Nephron progenitor cell (in vitro differentiated cells): ENCODE measurements at regions not wholly inside any gene's neighbourhood (a gene's known extent, or its start where the extent isn't known, plus 50 kb on each side); places are given as distances from the start of the nearest gene placed in this dataset.
"Not testable (repeated sequence)": the region's sequence is repeated elsewhere in the genome, so short reads cannot be mapped to it uniquely, and the experiment has no call there.

Experiments
- DNase-seq: peaks from one replicate; pipeline ENCODE4 v3.0.0; 2021
- H3K27ac Mint-ChIP-seq: 2 replicates; pipeline ENCODE4 v1.8.0; 2021; ENCODE audit warnings: mild to moderate bottlenecking, moderate library complexity, mixed read lengths
- H3K27me3 Mint-ChIP-seq: 2 replicates; pipeline ENCODE4 v1.8.0; 2021; ENCODE audit warnings: mild to moderate bottlenecking, low read depth, mixed read lengths; ENCODE audit not compliant: poor library complexity
- H3K36me3 Mint-ChIP-seq: 2 replicates; pipeline ENCODE4 v1.8.0; 2021; ENCODE audit warnings: low read depth, mixed read lengths
- H3K4me1 Mint-ChIP-seq: 2 replicates; pipeline ENCODE4 v1.8.0; 2021; ENCODE audit warnings: mixed read lengths
- H3K4me3 Mint-ChIP-seq: 2 replicates; pipeline ENCODE4 v1.8.0; 2021; ENCODE audit warnings: mild to moderate bottlenecking, moderate library complexity, mixed read lengths
- H3K9me3 Mint-ChIP-seq: 2 replicates; pipeline ENCODE4 v1.8.0; 2021; ENCODE audit warnings: mild to moderate bottlenecking, moderate library complexity, mixed read lengths
- TF ChIP-seq, protein P1 (sequence below): fragments of 200-600 bp; sonication (generic); IDR thresholded peaks from 2 replicates; pipeline ENCODE4 v1.5.0; 2021; ENCODE audit warnings: antibody characterized with exemption

DNA sequence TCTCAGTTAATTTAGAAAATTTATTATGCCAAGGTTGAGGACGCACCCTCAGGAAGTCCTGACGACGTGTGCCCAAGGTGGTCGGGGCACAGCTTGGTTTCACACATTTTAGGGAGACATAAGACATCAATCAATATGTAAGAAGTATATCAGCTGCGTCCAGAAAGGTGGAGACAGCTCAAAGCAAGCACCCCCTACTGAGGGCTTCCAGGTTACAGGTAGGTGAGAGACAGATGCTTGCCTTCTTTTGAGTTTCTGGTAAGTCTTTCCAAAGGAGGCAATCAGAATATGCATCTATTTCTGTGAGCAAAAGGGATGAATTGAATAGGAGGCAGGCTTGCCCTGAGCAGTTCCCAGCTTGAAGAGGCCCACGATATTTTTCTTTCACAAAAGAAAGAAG lies 614.3 kb downstream of the XPNPEP1 start:
- H3K36me3 Mint-ChIP-seq: no peaks in the 10 kb centered on the region
- no peaks in the 10 kb centered on the region for H3K9me3 Mint-ChIP-seq
- TF ChIP-seq, protein P1, sequence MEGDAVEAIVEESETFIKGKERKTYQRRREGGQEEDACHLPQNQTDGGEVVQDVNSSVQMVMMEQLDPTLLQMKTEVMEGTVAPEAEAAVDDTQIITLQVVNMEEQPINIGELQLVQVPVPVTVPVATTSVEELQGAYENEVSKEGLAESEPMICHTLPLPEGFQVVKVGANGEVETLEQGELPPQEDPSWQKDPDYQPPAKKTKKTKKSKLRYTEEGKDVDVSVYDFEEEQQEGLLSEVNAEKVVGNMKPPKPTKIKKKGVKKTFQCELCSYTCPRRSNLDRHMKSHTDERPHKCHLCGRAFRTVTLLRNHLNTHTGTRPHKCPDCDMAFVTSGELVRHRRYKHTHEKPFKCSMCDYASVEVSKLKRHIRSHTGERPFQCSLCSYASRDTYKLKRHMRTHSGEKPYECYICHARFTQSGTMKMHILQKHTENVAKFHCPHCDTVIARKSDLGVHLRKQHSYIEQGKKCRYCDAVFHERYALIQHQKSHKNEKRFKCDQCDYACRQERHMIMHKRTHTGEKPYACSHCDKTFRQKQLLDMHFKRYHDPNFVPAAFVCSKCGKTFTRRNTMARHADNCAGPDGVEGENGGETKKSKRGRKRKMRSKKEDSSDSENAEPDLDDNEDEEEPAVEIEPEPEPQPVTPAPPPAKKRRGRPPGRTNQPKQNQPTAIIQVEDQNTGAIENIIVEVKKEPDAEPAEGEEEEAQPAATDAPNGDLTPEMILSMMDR: no peak
- H3K27ac Mint-ChIP-seq: no peak overlapping the region
- DNase-seq: no peak
- no peak overlapping the region for H3K4me3 Mint-ChIP-seq
- H3K27me3 Mint-ChIP-seq: peaks cover 2% of the 10 kb centered on the region
- no peaks in the 10 kb centered on the region for H3K4me1 Mint-ChIP-seq

DNA sequence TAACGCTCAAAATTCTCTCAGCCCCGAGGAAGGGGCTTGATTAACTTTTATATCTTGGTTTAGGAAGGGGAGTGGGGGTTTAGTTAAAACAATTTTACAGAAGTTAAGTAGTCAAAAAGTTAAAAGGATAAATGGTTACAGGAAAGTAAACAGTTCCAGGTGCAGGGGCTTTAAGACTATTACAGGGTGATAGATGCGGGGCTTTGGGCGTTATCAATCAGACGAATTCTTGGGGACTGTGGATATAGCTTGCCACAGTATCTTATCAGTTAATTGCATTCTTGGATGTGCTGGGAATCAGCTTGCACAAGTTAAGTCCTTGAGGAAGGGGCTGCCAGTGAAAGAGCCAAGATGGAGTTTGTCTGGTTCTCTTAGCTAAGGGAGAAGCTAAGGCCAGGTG lies 616.2 kb downstream of the XPNPEP1 start:
- not testable (repeated sequence) for H3K9me3 Mint-ChIP-seq, H3K27me3 Mint-ChIP-seq, H3K4me3 Mint-ChIP-seq, H3K4me1 Mint-ChIP-seq, DNase-seq, H3K36me3 Mint-ChIP-seq
- peak overlapping the region; percentile 47 for H3K27ac Mint-ChIP-seq

DNA sequence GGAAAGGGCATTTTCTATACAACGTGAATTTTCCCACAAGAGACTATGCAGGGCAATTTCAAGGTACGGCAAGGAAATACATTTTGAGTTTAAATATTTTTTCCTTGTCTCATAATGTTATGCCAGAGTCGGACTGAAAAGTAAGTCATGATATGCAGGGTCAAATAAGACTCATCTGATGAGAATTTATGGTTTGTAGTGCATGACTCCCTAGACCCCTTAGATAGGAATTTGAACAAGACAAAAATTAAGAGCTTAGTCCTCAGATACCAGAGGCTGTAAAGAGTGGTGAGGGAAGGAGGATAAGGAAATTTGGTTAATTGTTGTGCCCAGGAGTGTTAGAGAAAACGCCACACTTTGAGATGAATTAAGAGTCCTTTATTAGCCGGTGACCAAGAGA lies 616.6 kb downstream of the XPNPEP1 start:
- no peak for DNase-seq
- H3K9me3 Mint-ChIP-seq: no peaks in the 10 kb centered on the region
- TF ChIP-seq, protein P1: no peak
- no peak overlapping the region for H3K4me3 Mint-ChIP-seq
- no peaks in the 10 kb centered on the region for H3K4me1 Mint-ChIP-seq
- H3K36me3 Mint-ChIP-seq: no peaks in the 10 kb centered on the region
- H3K27me3 Mint-ChIP-seq: peaks cover 2% of the 10 kb centered on the region
- H3K27ac Mint-ChIP-seq: peak overlapping the region; percentile 47

DNA sequence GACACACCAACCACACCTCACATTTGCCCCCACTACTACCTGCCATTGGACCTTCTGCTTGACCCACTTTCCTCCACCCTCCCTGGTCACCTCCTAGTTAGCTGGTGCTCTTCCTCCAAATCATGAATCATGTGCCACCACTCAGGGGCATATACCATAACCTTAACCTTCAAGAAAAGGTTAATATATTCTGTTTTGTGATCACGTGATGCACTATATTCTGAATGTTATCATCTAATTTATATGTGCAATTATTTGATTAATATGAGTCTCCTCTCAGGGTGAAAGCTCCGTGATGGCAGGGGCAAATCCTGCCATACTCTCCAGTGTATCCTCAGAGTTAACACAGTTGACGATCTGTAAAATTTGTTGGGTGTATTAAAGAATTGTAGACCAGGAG lies 635.5 kb downstream of the XPNPEP1 start:
- Mint-ChIP-seq H3K27ac (no peak overlapping the region), H3K4me3 (no peak overlapping the region), H3K27me3 (peaks cover 4% of the 10 kb centered on the region), H3K36me3 (no peaks in the 10 kb centered on the region), H3K4me1 (no peaks in the 10 kb centered on the region), H3K9me3 (no peaks in the 10 kb centered on the region)
- TF ChIP-seq, protein P1: no peak
- no peak for DNase-seq

DNA sequence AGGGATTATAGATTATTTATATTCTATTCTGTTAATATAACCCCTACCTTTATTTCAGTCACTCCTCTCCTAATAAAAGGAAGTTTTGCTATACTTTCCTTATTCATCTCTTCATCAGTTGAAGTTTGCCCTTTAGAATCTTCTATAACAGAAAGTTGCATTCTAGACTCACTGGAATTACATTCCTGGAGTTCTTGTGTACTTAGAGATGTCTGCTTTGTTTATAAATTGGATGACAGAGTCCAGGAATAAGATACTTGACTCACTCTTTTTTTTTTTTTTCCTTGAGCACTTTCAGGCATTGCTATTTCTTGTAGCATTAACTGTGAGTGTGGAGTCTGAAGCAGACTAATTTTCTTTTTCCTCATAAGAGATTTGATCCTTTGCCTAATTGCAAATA lies 640.8 kb downstream of the XPNPEP1 start:
- H3K27ac Mint-ChIP-seq: no peak overlapping the region
- H3K9me3 Mint-ChIP-seq: no peaks in the 10 kb centered on the region
- H3K27me3 Mint-ChIP-seq: peaks cover 7% of the 10 kb centered on the region
- TF ChIP-seq, protein P1: no peak
- H3K36me3 Mint-ChIP-seq: no peaks in the 10 kb centered on the region
- no peak for DNase-seq
- no peaks in the 10 kb centered on the region for H3K4me1 Mint-ChIP-seq
- H3K4me3 Mint-ChIP-seq: no peak overlapping the region

DNA sequence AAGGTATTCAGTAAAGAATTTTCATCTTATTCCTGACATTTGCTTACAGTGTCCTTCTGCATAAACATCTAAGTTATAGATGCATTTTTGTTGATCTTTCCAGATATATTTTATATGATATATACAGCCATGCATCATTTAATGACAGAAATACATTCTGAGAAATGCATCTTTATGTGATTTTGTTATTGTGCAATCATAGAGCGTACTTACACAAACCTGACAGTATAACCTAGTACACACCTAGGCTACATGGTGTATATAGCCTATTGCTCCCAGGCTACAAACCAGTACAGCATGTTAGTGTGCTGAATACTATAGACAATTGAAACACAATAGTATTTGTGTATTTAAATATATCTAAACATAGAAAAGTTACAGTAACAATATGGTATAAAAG lies 642.0 kb downstream of the XPNPEP1 start:
- Mint-ChIP-seq H3K4me3 (no peak overlapping the region), H3K4me1 (no peaks in the 10 kb centered on the region), H3K9me3 (no peaks in the 10 kb centered on the region), H3K27ac (no peak overlapping the region), H3K36me3 (no peaks in the 10 kb centered on the region), H3K27me3 (peaks cover 7% of the 10 kb centered on the region)
- DNase-seq: no peak
- TF ChIP-seq, protein P1: no peak
